ENCODE measurements at regions not wholly inside any gene's neighbourhood (a gene's known extent, or its start where the extent isn't known, plus 50 kb on each side); places are given as distances from the start of the nearest gene placed in this dataset.
"Not testable (repeated sequence)": the region's sequence is repeated elsewhere in the genome, so short reads cannot be mapped to it uniquely, and the experiment has no call there.

DNA sequence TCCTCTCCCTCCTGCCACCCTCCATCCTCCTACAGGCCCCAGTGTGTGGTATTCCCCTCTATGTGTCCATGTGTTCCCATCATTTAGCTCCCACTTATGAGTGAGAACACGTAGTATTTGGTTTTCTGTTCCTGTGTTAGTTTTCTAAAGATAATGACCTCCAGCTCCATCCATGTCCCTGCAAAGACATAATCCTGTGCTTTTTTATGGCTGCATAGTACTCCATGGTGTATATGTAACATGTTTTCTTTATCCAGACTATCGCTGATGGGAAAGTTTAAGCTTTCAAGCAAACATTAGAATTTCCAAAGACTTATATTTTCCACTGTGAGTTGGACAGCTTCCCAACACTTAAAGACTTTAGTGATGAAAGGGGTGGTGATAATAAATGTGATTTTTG, 105.9 kb upstream of the PIAS1 start:
- Histone ChIP-seq H3K4me3 (ENCODE audit: control extremely low read depth in 1 of 5, extremely low read depth in 1 of 5, insufficient read depth in 1 of 5, low read depth in 2 of 5, low read length in 4 of 5) (no peak overlapping the region), H3K4me2 (replicated peaks; ENCODE audit: low read depth, low read length, poor library complexity, severe bottlenecking) (no peak overlapping the region), H3K4me1 (ENCODE audit: control insufficient read depth in 2 of 2, insufficient read depth in 2 of 2, low read length in 2 of 2) (peaks cover 6% of the 10 kb centered on the region in 2 donors), H3K79me2 (ENCODE audit: control insufficient read depth, insufficient read depth, low read length) (no peaks in the 10 kb centered on the region), H3K36me3 (replicated peaks in 1 of 2; ENCODE audit: control extremely low read depth in 1 of 2, control insufficient read depth in 1 of 2, extremely low read depth in 1 of 2, insufficient read depth in 2 of 2, low read length in 1 of 2) (no peaks in the 10 kb centered on the region), H2AFZ (ENCODE audit: insufficient read depth, low read depth, low read length, poor library complexity, severe bottlenecking) (no peak overlapping the region), H3K27ac (ENCODE audit: low read length in 2 of 2) (no peak overlapping the region), H3K9me3 (ENCODE audit: control extremely low read depth in 1 of 3, control insufficient read depth in 2 of 3, insufficient read depth in 1 of 3, low read length in 2 of 3) (no peaks in the 10 kb centered on the region), H4K20me1 (ENCODE audit: control insufficient read depth, insufficient read depth, low read length, poor library complexity, severe bottlenecking) (no peaks in the 10 kb centered on the region), H3K9ac (ENCODE audit: low read length) (no peak overlapping the region), H3K27me3 (replicated peaks in 1 of 4; ENCODE audit: control extremely low read depth in 1 of 4, control insufficient read depth in 3 of 4, insufficient read depth in 4 of 4, low read length in 3 of 4) (no peaks in the 10 kb centered on the region)
- no CpG with 5 or more reads among the region's 2 CpGs for WGBS (ENCODE audit: insufficient coverage)
- H3K4me3 Mint-ChIP-seq = no peak overlapping the region
- ChIA-PET POLR2A (no interaction called here), CTCF (no interaction called here)
- no peak overlapping the region for H3K27ac Mint-ChIP-seq
- TF ChIP-seq, protein P1, sequence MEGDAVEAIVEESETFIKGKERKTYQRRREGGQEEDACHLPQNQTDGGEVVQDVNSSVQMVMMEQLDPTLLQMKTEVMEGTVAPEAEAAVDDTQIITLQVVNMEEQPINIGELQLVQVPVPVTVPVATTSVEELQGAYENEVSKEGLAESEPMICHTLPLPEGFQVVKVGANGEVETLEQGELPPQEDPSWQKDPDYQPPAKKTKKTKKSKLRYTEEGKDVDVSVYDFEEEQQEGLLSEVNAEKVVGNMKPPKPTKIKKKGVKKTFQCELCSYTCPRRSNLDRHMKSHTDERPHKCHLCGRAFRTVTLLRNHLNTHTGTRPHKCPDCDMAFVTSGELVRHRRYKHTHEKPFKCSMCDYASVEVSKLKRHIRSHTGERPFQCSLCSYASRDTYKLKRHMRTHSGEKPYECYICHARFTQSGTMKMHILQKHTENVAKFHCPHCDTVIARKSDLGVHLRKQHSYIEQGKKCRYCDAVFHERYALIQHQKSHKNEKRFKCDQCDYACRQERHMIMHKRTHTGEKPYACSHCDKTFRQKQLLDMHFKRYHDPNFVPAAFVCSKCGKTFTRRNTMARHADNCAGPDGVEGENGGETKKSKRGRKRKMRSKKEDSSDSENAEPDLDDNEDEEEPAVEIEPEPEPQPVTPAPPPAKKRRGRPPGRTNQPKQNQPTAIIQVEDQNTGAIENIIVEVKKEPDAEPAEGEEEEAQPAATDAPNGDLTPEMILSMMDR (IDR thresholded peaks at IDR 0.05) = no peak
- TF ChIP-seq EZH2 (IDR thresholded peaks at IDR 0.05; ENCODE audit: borderline replicate concordance, insufficient read depth, low read depth, low read length, poor library complexity, severe bottlenecking) = no peak
- H3K27me3 Mint-ChIP-seq = peaks cover 3% of the 10 kb centered on the region
- no peak for DNase-seq
- peaks cover 11% of the 10 kb centered on the region for H3K4me1 Mint-ChIP-seq
- intact Hi-C loops (cut with micrococcal nuclease) = no loop called here
- ATAC-seq (ENCODE audit: low read depth) = no peak
- no peaks in the 10 kb centered on the region for H3K9me3 Mint-ChIP-seq (ENCODE audit: insufficient read depth)

DNA sequence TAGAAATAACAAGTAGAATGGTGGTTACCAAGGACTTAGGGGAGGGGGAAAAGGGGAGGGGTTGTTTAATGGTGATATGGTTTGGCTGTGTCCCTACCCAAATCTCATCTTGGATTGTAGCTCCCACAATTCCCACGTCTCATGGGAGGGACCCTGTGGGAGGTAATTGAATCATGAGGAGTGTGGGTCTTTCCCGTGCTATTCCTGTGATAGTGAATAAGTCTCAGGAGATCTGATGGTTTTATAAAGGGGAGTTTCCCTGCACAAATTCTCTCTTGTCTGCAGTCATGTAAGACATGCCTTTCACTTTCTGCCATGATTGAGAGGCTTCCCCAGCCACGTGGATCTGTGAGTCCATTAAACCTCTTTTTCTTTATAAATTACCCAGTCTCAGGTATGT, 102.9 kb upstream of the PIAS1 start:
- H3K79me2 ChIP-seq (ENCODE audit: control insufficient read depth, insufficient read depth, low read length); intact Hi-C loops (cut with micrococcal nuclease); H3K4me2 ChIP-seq (replicated peaks; ENCODE audit: low read depth, low read length, poor library complexity, severe bottlenecking); H3K27ac ChIP-seq (ENCODE audit: low read length in 2 of 2); H3K36me3 ChIP-seq (replicated peaks in 1 of 2; ENCODE audit: control extremely low read depth in 1 of 2, control insufficient read depth in 1 of 2, extremely low read depth in 1 of 2, insufficient read depth in 2 of 2, low read length in 1 of 2); CTCF ChIA-PET; H3K9ac ChIP-seq (ENCODE audit: low read length); H3K27ac Mint-ChIP-seq; H3K4me3 Mint-ChIP-seq; H2AFZ ChIP-seq (ENCODE audit: insufficient read depth, low read depth, low read length, poor library complexity, severe bottlenecking); ATAC-seq (ENCODE audit: low read depth); H3K9me3 Mint-ChIP-seq (ENCODE audit: insufficient read depth); H3K27me3 Mint-ChIP-seq; H4K20me1 ChIP-seq (ENCODE audit: control insufficient read depth, insufficient read depth, low read length, poor library complexity, severe bottlenecking); H3K4me1 Mint-ChIP-seq; H3K27me3 ChIP-seq (replicated peaks in 1 of 4; ENCODE audit: control extremely low read depth in 1 of 4, control insufficient read depth in 3 of 4, insufficient read depth in 4 of 4, low read length in 3 of 4); H3K4me3 ChIP-seq (ENCODE audit: control extremely low read depth in 1 of 5, extremely low read depth in 1 of 5, insufficient read depth in 1 of 5, low read depth in 2 of 5, low read length in 4 of 5); DNase-seq; H3K4me1 ChIP-seq (ENCODE audit: control insufficient read depth in 2 of 2, insufficient read depth in 2 of 2, low read length in 2 of 2); H3K9me3 ChIP-seq (ENCODE audit: control extremely low read depth in 1 of 3, control insufficient read depth in 2 of 3, insufficient read depth in 1 of 3, low read length in 2 of 3); POLR2A ChIA-PET: not testable (repeated sequence)
- WGBS (ENCODE audit: insufficient coverage) = 73% methylated on average over 2 of the region's 3 CpGs
